ENCODE measurements at regions not wholly inside any gene's neighbourhood (a gene's known extent, or its start where the extent isn't known, plus 50 kb on each side); places are given as distances from the start of the nearest gene placed in this dataset.

GRCh38 chr12:76223869-76224268, 124.3 kb downstream of the BBS10 start:
- H3K9me3 ChIP-seq: no peaks in the 10 kb centered on the region
- no peaks in the 10 kb centered on the region for H3K4me1 ChIP-seq

GRCh38 chr12:76220980-76221379, 127.2 kb downstream of the BBS10 start:
- Histone ChIP-seq H3K27ac (no peak overlapping the region), H3K4me1 (no peaks in the 10 kb centered on the region), H3K27me3 (no peaks in the 10 kb centered on the region), H3K36me3 (no peaks in the 10 kb centered on the region), H3K9me3 (no peaks in the 10 kb centered on the region), H3K4me3 (no peak overlapping the region)
- intact Hi-C loops (cut with DNase I): no loop called here
- WGBS, 2 donors: 23 to 29% methylated on average over 1 of the region's 1 CpG
- no peak for TF ChIP-seq POLR2A (IDR thresholded peaks at IDR 0.05)
- no peak for TF ChIP-seq CTCF (IDR thresholded peaks at IDR 0.05)
- DNase-seq: no peak

More at GRCh38 chr12:76223869-76224268, 124.3 kb downstream of the BBS10 start:
- DNase-seq: no peak
- Histone ChIP-seq H3K27me3 (no peaks in the 10 kb centered on the region), H3K36me3 (no peaks in the 10 kb centered on the region), H3K27ac (no peak overlapping the region), H3K4me3 (no peak overlapping the region)
- intact Hi-C loops (cut with DNase I): no loop called here
- TF ChIP-seq POLR2A (IDR thresholded peaks at IDR 0.05) (no peak), CTCF (IDR thresholded peaks at IDR 0.05) (no peak)

- H3K4me3 ChIP-seq: no peak overlapping the region
- intact Hi-C loops (cut with DNase I): no loop called here
- WGBS, 2 donors: 74 to 79% methylated on average over 1 of the region's 1 CpG
- H3K27ac ChIP-seq: no peak overlapping the region
- DNase-seq: no peak
- H3K27me3 ChIP-seq: no peaks in the 10 kb centered on the region
- TF ChIP-seq CTCF (IDR thresholded peaks at IDR 0.05) (no peak), POLR2A (IDR thresholded peaks at IDR 0.05) (no peak)
- H3K4me1 ChIP-seq: no peaks in the 10 kb centered on the region
- no peaks in the 10 kb centered on the region for H3K9me3 ChIP-seq
- H3K36me3 ChIP-seq: no peaks in the 10 kb centered on the region
These were observed 128.4 kb downstream of the BBS10 start for GRCh38 chr12:76219806-76220205.

- WGBS, 2 donors: 60 to 68% methylated on average over 8 of the region's 8 CpGs
These were observed 131.4 kb downstream of the BBS10 start for GRCh38 chr12:76216585-76217472.

More at GRCh38 chr12:76216585-76217472, 131.4 kb downstream of the BBS10 start:
- Histone ChIP-seq H3K36me3 (no peaks in the 10 kb centered on the region), H3K4me3 (no peak overlapping the region), H3K27me3 (no peaks in the 10 kb centered on the region), H3K9me3 (no peaks in the 10 kb centered on the region), H3K27ac (no peak overlapping the region), H3K4me1 (no peaks in the 10 kb centered on the region)
- DNase-seq: no peak
- TF ChIP-seq POLR2A (IDR thresholded peaks at IDR 0.05) (no peak), CTCF (IDR thresholded peaks at IDR 0.05) (no peak)
- intact Hi-C loops (cut with DNase I): no loop called here

Data from esophagus squamous epithelium (tissue), 5 donors.